ENCODE measurements at regions not wholly inside any gene's neighbourhood (a gene's known extent, or its start where the extent isn't known, plus 50 kb on each side); places are given as distances from the start of the nearest gene placed in this dataset.
A peak's percentile ranks its signal among the peaks of the same experiment; 100 is the strongest.
"Not testable (repeated sequence)": the region's sequence is repeated elsewhere in the genome, so short reads cannot be mapped to it uniquely, and the experiment has no call there.

- no peak for DNase-seq (ENCODE audit: insufficient read length, low spot score)
- no peak for FAIRE-seq
These were observed 995.2 kb downstream of the ANKRD7 start for GRCh38 chr7:119219663-119220062.

GRCh38 chr7:119223930-119224329 is 999.4 kb downstream of the ANKRD7 start:
- no peak for FAIRE-seq

GRCh38 chr7:119228482-119228881 is 1004.0 kb downstream of the ANKRD7 start:
- no peak for FAIRE-seq
- DNase-seq (ENCODE audit: insufficient read length, low spot score): no peak

More at GRCh38 chr7:119223930-119224329, 999.4 kb downstream of the ANKRD7 start:
- no peak for DNase-seq (ENCODE audit: insufficient read length, low spot score)

GRCh38 chr7:119232091-119232490 is 1007.6 kb downstream of the ANKRD7 start:
- DNase-seq (ENCODE audit: insufficient read length, low spot score) (no peak), FAIRE-seq (no peak)

- DNase-seq (ENCODE audit: insufficient read length, low spot score) (no peak), FAIRE-seq (no peak)
These were observed 1008.5 kb downstream of the ANKRD7 start for GRCh38 chr7:119233015-119233414.

GRCh38 chr7:119252962-119253361 is 1020.0 kb upstream of the KCND2 start:
- DNase-seq (ENCODE audit: insufficient read length, low spot score): no peak
- FAIRE-seq: no peak

GRCh38 chr7:119254742-119255141 is 1018.2 kb upstream of the KCND2 start:
- DNase-seq (ENCODE audit: insufficient read length, low spot score): no peak
- no peak for FAIRE-seq

- FAIRE-seq: no peak
- DNase-seq (ENCODE audit: insufficient read length, low spot score): no peak
These were observed 1017.0 kb upstream of the KCND2 start for GRCh38 chr7:119256001-119256400.

- DNase-seq (ENCODE audit: insufficient read length, low spot score) (no peak), FAIRE-seq (no peak)
These were observed 1016.4 kb upstream of the KCND2 start for GRCh38 chr7:119256446-119257131.

- FAIRE-seq; DNase-seq (ENCODE audit: insufficient read length, low spot score): not testable (repeated sequence)
These were observed 1006.2 kb upstream of the KCND2 start for GRCh38 chr7:119266790-119267189.

GRCh38 chr7:119270045-119270464 is 1002.9 kb upstream of the KCND2 start:
- DNase-seq (ENCODE audit: insufficient read length, low spot score) (peak; percentile 5), FAIRE-seq (no peak)

- DNase-seq (ENCODE audit: insufficient read length, low spot score): no peak
These were observed 1002.3 kb upstream of the KCND2 start for GRCh38 chr7:119270644-119271043.

GRCh38 chr7:119271147-119271779 is 1001.7 kb upstream of the KCND2 start:
- FAIRE-seq (no peak), DNase-seq (ENCODE audit: insufficient read length, low spot score) (no peak)

More at GRCh38 chr7:119270644-119271043, 1002.3 kb upstream of the KCND2 start:
- no peak for FAIRE-seq

GRCh38 chr7:119281181-119281846 is 991.7 kb upstream of the KCND2 start:
- no peak for FAIRE-seq
- DNase-seq (ENCODE audit: insufficient read length, low spot score): no peak

- DNase-seq (ENCODE audit: insufficient read length, low spot score) (no peak), FAIRE-seq (no peak)
These were observed 989.6 kb upstream of the KCND2 start for GRCh38 chr7:119283353-119283752.

GRCh38 chr7:119288416-119288815 is 984.6 kb upstream of the KCND2 start:
- FAIRE-seq (no peak), DNase-seq (ENCODE audit: insufficient read length, low spot score) (no peak)

GRCh38 chr7:119300341-119300740 is 972.6 kb upstream of the KCND2 start:
- FAIRE-seq; DNase-seq (ENCODE audit: insufficient read length, low spot score): not testable (repeated sequence)

- FAIRE-seq (no peak), DNase-seq (ENCODE audit: insufficient read length, low spot score) (no peak)
These were observed 952.7 kb upstream of the KCND2 start for GRCh38 chr7:119320316-119320715.

- no peak for FAIRE-seq
- DNase-seq (ENCODE audit: insufficient read length, low spot score): no peak
These were observed 943.3 kb upstream of the KCND2 start for GRCh38 chr7:119329715-119330114.

GRCh38 chr7:119335405-119335804 is 937.6 kb upstream of the KCND2 start:
- FAIRE-seq: no peak
- no peak for DNase-seq (ENCODE audit: insufficient read length, low spot score)

- no peak for FAIRE-seq
- no peak for DNase-seq (ENCODE audit: insufficient read length, low spot score)
These were observed 931.2 kb upstream of the KCND2 start for GRCh38 chr7:119341822-119342221.

- no peak for DNase-seq (ENCODE audit: insufficient read length, low spot score)
- no peak for FAIRE-seq
These were observed 929.7 kb upstream of the KCND2 start for GRCh38 chr7:119343289-119343688.

Measured in HTR-8/SVneo (cell line).